HG03457 (cell line): ENCODE measurements at regions not wholly inside any gene's neighbourhood (a gene's known extent, or its start where the extent isn't known, plus 50 kb on each side); places are given as distances from the start of the nearest gene placed in this dataset.

ENCODE experiments used
- ATAC-seq: cut with Tn5 transposase; IDR thresholded peaks from one replicate; pipeline ENCODE4 v1.9.1; 2021; ENCODE audit warnings: moderate number of reproducible peaks; ENCODE audit not compliant: unreplicated experiment

DNA sequence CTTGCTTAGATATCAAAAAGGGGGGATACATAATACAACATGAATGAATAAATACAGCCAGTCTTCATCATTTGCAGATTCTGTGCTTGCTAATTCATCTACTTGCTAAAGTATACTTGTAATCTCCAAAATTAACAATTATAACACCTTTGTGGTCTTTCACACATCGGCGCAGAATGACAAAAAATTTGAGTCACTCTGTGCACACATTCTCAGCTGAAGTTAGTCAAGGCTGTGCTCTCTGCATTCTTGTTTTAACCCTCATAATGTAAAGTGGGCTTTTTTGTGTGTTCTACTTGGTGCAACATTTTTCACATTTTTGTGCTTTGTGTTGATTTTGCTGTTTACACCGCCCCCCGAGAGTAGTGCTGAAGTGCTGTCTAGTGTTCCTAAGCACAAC lies 65.8 kb upstream of the GPRIN3 start:
- ATAC-seq = no peak

DNA sequence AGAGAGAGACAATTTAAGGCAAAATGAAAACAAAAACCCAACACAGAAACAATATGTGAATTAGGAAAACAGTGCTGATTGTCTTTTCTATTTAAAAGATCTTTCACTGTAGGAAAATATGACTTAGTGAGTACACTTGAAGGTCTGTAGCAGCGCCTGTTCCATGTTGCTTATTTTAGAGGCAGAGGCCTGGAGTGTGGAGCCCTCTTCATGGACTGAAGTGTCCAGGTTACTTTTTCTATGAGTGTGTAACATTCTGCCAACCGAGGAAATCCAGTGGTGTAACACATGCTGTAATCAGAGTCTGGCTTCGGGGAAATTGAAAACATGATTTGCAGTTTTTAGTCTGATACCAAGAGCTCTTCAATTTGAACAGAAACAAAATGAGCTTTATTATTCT lies 64.0 kb upstream of the GPRIN3 start:
- no peak for ATAC-seq

DNA sequence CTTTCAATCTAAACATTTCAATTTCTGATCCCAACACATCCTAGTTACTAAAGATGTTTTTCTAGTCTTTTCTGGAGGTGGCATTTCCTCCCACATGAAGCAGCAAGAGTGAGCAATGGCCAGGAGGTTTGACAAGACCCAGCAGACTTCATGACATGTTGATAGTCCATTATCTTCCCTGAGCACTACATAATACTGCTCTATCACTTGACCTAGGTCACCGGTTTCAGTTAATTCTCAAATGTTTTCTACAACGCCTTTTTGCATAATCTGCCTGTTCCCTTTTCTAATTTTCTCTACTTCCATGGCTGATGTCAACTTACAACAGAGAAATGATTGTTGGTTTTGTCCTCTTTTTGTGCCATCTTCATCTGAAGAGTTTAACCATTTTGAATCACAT lies 62.0 kb upstream of the GPRIN3 start:
- ATAC-seq = no peak

DNA sequence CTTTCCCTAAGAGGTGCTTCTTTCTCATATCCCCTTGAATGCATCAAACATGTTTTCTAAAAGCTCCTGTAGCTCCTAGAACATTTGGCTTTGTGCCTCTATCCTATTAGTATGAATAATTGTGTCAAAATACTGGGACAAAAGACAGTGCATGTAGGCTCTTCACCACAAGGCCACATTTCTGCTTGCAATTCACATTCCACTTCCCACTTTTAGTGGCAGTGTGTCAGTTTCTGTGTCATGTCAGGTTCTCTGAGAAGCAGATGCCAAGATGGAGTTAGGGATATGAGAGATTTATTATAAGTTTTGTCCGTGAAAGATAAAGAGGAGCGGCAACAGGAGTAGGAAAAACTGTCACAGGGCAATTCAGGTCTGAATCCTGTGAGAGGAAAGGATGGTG lies 61.3 kb upstream of the GPRIN3 start:
- ATAC-seq = no peak

DNA sequence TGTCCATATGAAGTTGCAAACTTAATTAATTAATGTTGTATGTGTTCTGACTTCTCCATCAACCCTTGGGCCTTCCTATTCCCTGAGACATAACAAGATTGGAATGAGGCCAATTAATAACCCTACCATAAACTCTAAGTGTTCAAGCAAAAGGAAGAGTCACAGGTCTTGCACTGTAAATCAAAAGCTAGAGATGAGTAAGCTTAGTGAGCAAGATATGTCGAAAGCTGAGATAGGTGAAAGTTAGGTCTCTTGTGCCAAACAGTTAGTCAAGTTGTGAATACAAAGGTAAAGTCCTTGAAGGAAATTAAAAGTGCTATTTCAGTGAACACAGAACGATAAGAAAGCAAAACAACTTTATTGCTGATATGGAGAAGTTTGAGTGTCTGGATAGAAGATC lies 58.2 kb upstream of the GPRIN3 start:
- no peak for ATAC-seq

DNA sequence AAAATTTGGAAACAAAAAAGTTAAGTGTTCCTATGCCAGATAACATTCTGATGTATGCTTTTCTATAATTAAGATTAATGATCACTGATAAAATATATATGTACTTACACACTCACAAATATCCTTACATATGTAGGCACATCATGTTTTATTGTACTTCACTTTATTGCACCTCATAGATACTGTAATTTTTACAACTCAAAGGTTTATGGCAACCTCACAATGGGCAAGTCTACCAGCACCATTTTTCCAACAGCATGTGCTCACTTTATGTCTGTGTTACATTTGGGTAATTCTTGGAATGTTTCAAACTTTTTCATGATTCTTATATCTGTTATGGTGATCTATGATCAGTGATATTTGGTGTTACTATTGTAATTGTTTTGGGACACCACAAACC lies 57.8 kb upstream of the GPRIN3 start:
- ATAC-seq = no peak

DNA sequence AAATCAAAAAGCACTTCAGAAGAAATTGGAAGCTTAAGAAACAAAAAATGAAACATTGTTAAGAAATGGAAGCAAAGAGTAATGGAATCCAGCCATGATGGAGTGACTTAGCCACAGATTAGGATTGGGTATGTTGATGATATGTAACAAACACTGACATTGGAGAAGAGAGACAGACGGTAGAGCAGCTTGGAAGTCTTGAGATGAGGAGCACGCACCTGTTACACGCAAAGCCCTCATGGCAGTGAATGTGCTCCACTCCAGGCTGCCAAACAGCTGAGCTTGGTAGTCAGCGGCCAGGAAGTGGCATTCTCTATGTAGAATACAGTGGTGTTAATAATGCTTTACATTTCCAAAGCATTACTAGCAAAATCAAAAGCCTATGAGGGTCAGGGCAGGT lies 56.9 kb upstream of the GPRIN3 start:
- no peak for ATAC-seq

DNA sequence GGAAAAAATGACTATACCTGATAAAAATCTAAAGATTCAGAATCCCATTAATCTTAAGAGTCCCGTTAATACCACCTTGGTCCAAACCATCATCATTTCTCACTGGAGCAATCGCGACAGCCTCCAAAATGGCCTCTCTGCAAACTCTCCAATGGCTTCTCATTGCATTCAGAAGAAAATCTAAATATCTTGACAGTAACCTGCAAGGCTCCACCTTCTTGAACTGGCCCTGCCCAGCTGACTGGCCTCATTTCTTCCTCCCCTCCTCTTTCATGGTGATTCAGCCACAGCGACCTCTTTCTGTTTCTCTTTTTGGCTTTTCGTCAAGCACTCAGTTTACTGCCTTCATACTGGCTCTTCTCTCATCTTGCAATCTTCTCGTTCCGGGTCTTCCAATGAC lies 56.2 kb upstream of the GPRIN3 start:
- no peak for ATAC-seq

DNA sequence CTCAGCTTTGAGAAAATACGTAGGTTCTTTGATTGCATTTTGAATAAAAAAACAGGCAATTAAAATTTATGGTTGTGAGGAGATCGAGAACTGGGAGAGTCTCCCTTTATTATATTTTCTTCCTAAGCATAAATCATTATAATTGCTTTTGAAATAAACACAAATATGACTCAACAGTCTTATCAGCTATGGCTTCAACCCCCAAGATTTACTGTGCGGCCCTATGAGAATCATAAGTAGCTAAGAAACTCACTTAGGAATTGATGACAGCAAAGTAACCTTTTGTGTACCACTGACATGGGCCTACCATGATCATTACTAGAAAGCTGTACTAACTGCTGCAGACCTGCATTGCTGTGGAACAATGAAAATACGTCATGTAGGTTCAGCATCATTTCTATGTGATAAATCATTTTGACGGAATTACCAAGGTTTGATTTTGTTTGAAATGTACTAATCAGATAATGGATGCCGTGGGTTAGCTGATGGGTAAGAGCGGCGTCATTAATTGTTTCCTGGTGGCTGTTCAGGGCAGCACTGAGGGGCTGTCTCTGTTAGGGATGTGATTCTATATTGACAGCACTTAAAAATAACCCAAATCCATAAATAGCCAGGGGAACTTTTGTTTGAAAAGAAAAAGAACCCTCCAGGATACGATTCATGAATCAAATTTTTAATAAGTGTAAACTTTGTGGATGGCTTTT lies 51.5 kb upstream of the GPRIN3 start:
- ATAC-seq = no peak

DNA sequence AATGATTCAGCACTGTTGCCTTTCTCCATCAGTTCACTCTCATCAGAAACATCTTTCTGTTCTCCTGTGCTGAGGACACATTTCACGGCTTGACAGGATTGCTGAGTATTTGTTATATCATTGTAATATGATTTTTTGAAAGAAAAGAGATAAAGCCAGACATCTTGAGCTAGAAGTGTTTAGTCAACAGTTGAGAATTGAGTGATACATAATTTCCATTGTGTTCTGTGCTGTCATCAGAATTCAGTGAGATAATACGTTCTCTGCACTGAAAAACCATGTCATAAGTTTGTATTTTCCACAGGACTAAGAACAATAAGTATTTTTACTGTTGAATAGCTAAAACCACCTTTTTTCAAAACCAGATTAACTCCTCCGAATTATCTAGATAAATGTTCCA lies 50.2 kb upstream of the GPRIN3 start:
- ATAC-seq = no peak
